Progenitor cell of endocrine pancreas (in vitro differentiated cells): ENCODE measurements at regions not wholly inside any gene's neighbourhood (a gene's known extent, or its start where the extent isn't known, plus 50 kb on each side); places are given as distances from the start of the nearest gene placed in this dataset.

ENCODE experiments used
- DNase-seq: peaks from one replicate; pipeline ENCODE4 v3.0.0; 2021; ENCODE audit warnings: low spot score; ENCODE audit not compliant: unreplicated experiment
- H3K27ac Mint-ChIP-seq: 2 replicates; pipeline ENCODE4 v1.8.0; 2021; ENCODE audit warnings: mild to moderate bottlenecking, moderate library complexity, mixed read lengths
- H3K27me3 Mint-ChIP-seq: 2 replicates; pipeline ENCODE4 v1.8.0; 2021; ENCODE audit warnings: mixed read lengths
- H3K36me3 Mint-ChIP-seq: 2 replicates; pipeline ENCODE4 v1.8.0; 2022; ENCODE audit warnings: mixed read lengths; ENCODE audit not compliant: insufficient read depth
- H3K4me1 Mint-ChIP-seq: 2 replicates; pipeline ENCODE4 v1.8.0; 2021; ENCODE audit warnings: low read depth, mixed read lengths
- H3K4me3 Mint-ChIP-seq: 2 replicates; pipeline ENCODE4 v1.8.0; 2021; ENCODE audit warnings: low read depth, mild to moderate bottlenecking, moderate library complexity, mixed read lengths
- H3K9me3 Mint-ChIP-seq: 2 replicates; pipeline ENCODE4 v1.8.0; 2021; ENCODE audit warnings: low read depth, mixed read lengths
- CTCF ChIP-seq: fragments of 200-600 bp; sonication (generic); IDR thresholded peaks from one replicate; pipeline ENCODE4 v1.5.0; 2021; ENCODE audit warnings: antibody characterized with exemption, mild to moderate bottlenecking; ENCODE audit not compliant: unreplicated experiment

GRCh38 chr12:34343345-34343744 lies 321.0 kb downstream of the ALG10 start:
- peaks cover 21% of the 10 kb centered on the region for H3K9me3 Mint-ChIP-seq
- no peak for DNase-seq
- H3K4me3 Mint-ChIP-seq = no peak overlapping the region
- peaks cover 3% of the 10 kb centered on the region for H3K36me3 Mint-ChIP-seq
- no peak for TF ChIP-seq CTCF
- H3K4me1 Mint-ChIP-seq = no peaks in the 10 kb centered on the region
- no peak overlapping the region for H3K27ac Mint-ChIP-seq
- H3K27me3 Mint-ChIP-seq = no peaks in the 10 kb centered on the region

GRCh38 chr12:34343766-34344165 lies 321.5 kb downstream of the ALG10 start:
- no peak overlapping the region for H3K4me3 Mint-ChIP-seq
- H3K4me1 Mint-ChIP-seq = no peaks in the 10 kb centered on the region
- peaks cover 3% of the 10 kb centered on the region for H3K36me3 Mint-ChIP-seq
- H3K27me3 Mint-ChIP-seq = no peaks in the 10 kb centered on the region
- H3K27ac Mint-ChIP-seq = no peak overlapping the region
- TF ChIP-seq CTCF = no peak
- DNase-seq = no peak
- peaks cover 20% of the 10 kb centered on the region for H3K9me3 Mint-ChIP-seq

GRCh38 chr12:34344851-34345522 lies 322.7 kb downstream of the ALG10 start:
- DNase-seq = no peak
- no peaks in the 10 kb centered on the region for H3K27me3 Mint-ChIP-seq
- H3K36me3 Mint-ChIP-seq = peaks cover 3% of the 10 kb centered on the region
- H3K9me3 Mint-ChIP-seq = peaks cover 19% of the 10 kb centered on the region
- no peak overlapping the region for H3K27ac Mint-ChIP-seq
- TF ChIP-seq CTCF = no peak
- no peaks in the 10 kb centered on the region for H3K4me1 Mint-ChIP-seq
- H3K4me3 Mint-ChIP-seq = no peak overlapping the region

GRCh38 chr12:34345801-34346200 lies 323.5 kb downstream of the ALG10 start:
- Mint-ChIP-seq H3K4me3 (no peak overlapping the region), H3K9me3 (peaks cover 13% of the 10 kb centered on the region)

GRCh38 chr12:34346372-34347034 lies 324.2 kb downstream of the ALG10 start:
- no peak overlapping the region for H3K27ac Mint-ChIP-seq
- no peak for TF ChIP-seq CTCF
- DNase-seq = no peak
- H3K4me3 Mint-ChIP-seq = no peak overlapping the region
- H3K4me1 Mint-ChIP-seq = no peaks in the 10 kb centered on the region
- H3K27me3 Mint-ChIP-seq = no peaks in the 10 kb centered on the region
- H3K36me3 Mint-ChIP-seq = peaks cover 3% of the 10 kb centered on the region
- peaks cover 18% of the 10 kb centered on the region for H3K9me3 Mint-ChIP-seq

More at GRCh38 chr12:34345801-34346200, 323.5 kb downstream of the ALG10 start:
- DNase-seq = no peak
- no peak for TF ChIP-seq CTCF
- no peaks in the 10 kb centered on the region for H3K4me1 Mint-ChIP-seq
- peaks cover 3% of the 10 kb centered on the region for H3K36me3 Mint-ChIP-seq
- no peak overlapping the region for H3K27ac Mint-ChIP-seq
- no peaks in the 10 kb centered on the region for H3K27me3 Mint-ChIP-seq
